Stimulated activated CD4-positive, alpha-beta T cell treated with anti-CD3 and anti-CD28 coated beads, Interleukin-12 subunit alpha, Interleukin-12 subunit beta, amount 100 ng/mL, for 24 hours (primary cell): ENCODE measurements at regions not wholly inside any gene's neighbourhood (a gene's known extent, or its start where the extent isn't known, plus 50 kb on each side); places are given as distances from the start of the nearest gene placed in this dataset.
A peak's percentile ranks its signal among the peaks of the same experiment; 100 is the strongest.

Source experiments
- DNase-seq, 2 experiments: peaks; one replicate each; pipeline ENCODE4 v3.0.0-alpha.2; 2020; ENCODE audit warnings: low read depth in 2 of 2

- no peak for DNase-seq
Measured at GRCh38 chr1:185581020-185581419, 153.2 kb upstream of the HMCN1 start.

- DNase-seq: no peak
Measured at GRCh38 chr1:185578293-185578692, 155.9 kb upstream of the HMCN1 start.

GRCh38 chr1:185574139-185574875 lies 159.9 kb upstream of the HMCN1 start:
- no peak for DNase-seq

- DNase-seq: no peak
Measured at GRCh38 chr1:185573677-185574076, 160.5 kb upstream of the HMCN1 start.

GRCh38 chr1:185573162-185573561 lies 161.0 kb upstream of the HMCN1 start:
- DNase-seq: no peak

GRCh38 chr1:185570962-185571361 lies 163.2 kb upstream of the HMCN1 start:
- no peak for DNase-seq

- DNase-seq: no peak
Measured at GRCh38 chr1:185568155-185569123, 165.8 kb upstream of the HMCN1 start.

GRCh38 chr1:185567440-185567839 lies 166.8 kb upstream of the HMCN1 start:
- no peak for DNase-seq

- DNase-seq: no peak
Measured at GRCh38 chr1:185566995-185567394, 167.2 kb upstream of the HMCN1 start.

GRCh38 chr1:185565302-185565701 lies 168.9 kb upstream of the HMCN1 start:
- no peak for DNase-seq

- no peak for DNase-seq
Measured at GRCh38 chr1:185564816-185565215, 169.4 kb upstream of the HMCN1 start.

GRCh38 chr1:185562461-185563359 lies 171.5 kb upstream of the HMCN1 start:
- no peak for DNase-seq

GRCh38 chr1:185561629-185562028 lies 172.6 kb upstream of the HMCN1 start:
- DNase-seq: no peak

- no peak for DNase-seq
Measured at GRCh38 chr1:185560760-185561159, 173.4 kb upstream of the HMCN1 start.

- DNase-seq: peak in 1 of 2 experiments; percentile 15
Measured at GRCh38 chr1:185559684-185560331, 174.4 kb upstream of the HMCN1 start.

GRCh38 chr1:185559151-185559550 lies 175.0 kb upstream of the HMCN1 start:
- no peak for DNase-seq

- no peak for DNase-seq
Measured at GRCh38 chr1:185556561-185556960, 177.6 kb upstream of the HMCN1 start.

GRCh38 chr1:185555743-185556142 lies 178.4 kb upstream of the HMCN1 start:
- DNase-seq: no peak

- DNase-seq: no peak
Measured at GRCh38 chr1:185551008-185551407, 183.2 kb upstream of the HMCN1 start.

GRCh38 chr1:185549906-185550305 lies 184.3 kb upstream of the HMCN1 start:
- DNase-seq: no peak

GRCh38 chr1:185546029-185546428 lies 188.2 kb upstream of the HMCN1 start:
- no peak for DNase-seq
